ENCODE measurements at regions not wholly inside any gene's neighbourhood (a gene's known extent, or its start where the extent isn't known, plus 50 kb on each side); places are given as distances from the start of the nearest gene placed in this dataset.

DNA sequence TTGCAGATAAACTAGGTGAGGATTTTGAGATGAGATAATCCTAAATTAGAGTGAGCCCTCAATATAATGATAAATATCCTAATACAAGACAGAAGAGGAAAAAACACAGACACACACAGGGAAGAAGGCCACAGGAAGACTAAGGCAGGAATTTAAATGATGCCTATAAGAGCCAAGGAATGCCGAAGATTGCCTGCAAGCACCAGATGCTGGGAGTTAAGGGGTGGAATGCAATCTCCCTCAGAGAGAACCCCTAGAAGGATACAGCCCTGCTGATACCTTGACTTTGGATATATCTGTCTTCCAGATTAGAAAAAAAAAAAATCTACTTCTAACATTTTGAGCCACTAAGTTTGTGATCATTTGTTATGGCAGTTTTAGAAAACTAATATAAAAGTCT is 299.7 kb upstream of the PRMT6 start:
- no peaks in the 10 kb centered on the region for H4K20me1 ChIP-seq (ENCODE audit: control insufficient read depth, insufficient read depth)
- ChIA-PET POLR2A (no interaction called here), RAD21 (ENCODE audit: unreplicated experiment) (no interaction called here), SMC1A (ENCODE audit: uncharacterized antibody, unreplicated experiment) (interaction anchor here (0.6 kb wide), 1 partner anchor 673 kb away, joined by 3 read pairs; no protein-coding TSS in a partner anchor), CTCF (no interaction called here)
- no peaks in the 10 kb centered on the region for H3K36me3 ChIP-seq (ENCODE audit: control insufficient read depth in 2 of 2, insufficient read depth in 2 of 2, low read length in 1 of 2)
- 0% methylated on average over 1 of the region's 1 CpG for WGBS (ENCODE audit: insufficient coverage, insufficient replicate concordance, low lambda C conversion rate, missing lambda C conversion rate)
- no peak overlapping the region for H3K4me3 ChIP-seq
- H2AFZ ChIP-seq (ENCODE audit: control insufficient read depth, low read depth, low read length) = no peak overlapping the region
- H3K4me2 ChIP-seq (ENCODE audit: control insufficient read depth, insufficient read depth) = no peak overlapping the region
- no peak overlapping the region for H3K9ac ChIP-seq (ENCODE audit: control insufficient read depth, insufficient read depth, low read length)
- no peaks in the 10 kb centered on the region for H3K27me3 ChIP-seq (replicated peaks in 1 of 2; ENCODE audit: control insufficient read depth in 2 of 2, insufficient read depth in 2 of 2, low read length in 1 of 2)
- no peak for FAIRE-seq
- no peak overlapping the region for H3K27ac ChIP-seq (ENCODE audit: control insufficient read depth, insufficient read depth)
- no peak for ATAC-seq
- no peaks in the 10 kb centered on the region for H3K79me2 ChIP-seq (ENCODE audit: control insufficient read depth, insufficient read depth, low read length)
- no peaks in the 10 kb centered on the region for H3K4me1 ChIP-seq (ENCODE audit: control insufficient read depth, insufficient read depth, low read length)
- intact Hi-C loops (cut with micrococcal nuclease; ENCODE audit: unreplicated experiment) = no loop called here
- H3K9me3 ChIP-seq (replicated peaks; ENCODE audit: control insufficient read depth, insufficient read depth, low read length) = no peaks in the 10 kb centered on the region
- DNase-seq (ENCODE audit: low read depth, low spot score) = no peak
- no TSS peak for BruUV-seq (replicated peaks)
- in situ Hi-C loops (cut with MboI) = no loop called here
- no peak for TF ChIP-seq NR2F1 (conservative IDR thresholded peaks at IDR 0.05)
- no peak for TF ChIP-seq ZNF207 (IDR thresholded peaks at IDR 0.05; ENCODE audit: borderline replicate concordance)
- no peak for TF ChIP-seq POLR2A (IDR thresholded peaks at IDR 0.05; ENCODE audit: low read depth, low read length)
- no peak for TF ChIP-seq CBX5 (IDR thresholded peaks at IDR 0.05; ENCODE audit: low read depth)
- TF ChIP-seq RCOR1 (conservative IDR thresholded peaks at IDR 0.05; ENCODE audit: low read depth, low read length) = no peak
- no peak for TF ChIP-seq IKZF1 (conservative IDR thresholded peaks at IDR 0.05)
- TF ChIP-seq, protein P1, sequence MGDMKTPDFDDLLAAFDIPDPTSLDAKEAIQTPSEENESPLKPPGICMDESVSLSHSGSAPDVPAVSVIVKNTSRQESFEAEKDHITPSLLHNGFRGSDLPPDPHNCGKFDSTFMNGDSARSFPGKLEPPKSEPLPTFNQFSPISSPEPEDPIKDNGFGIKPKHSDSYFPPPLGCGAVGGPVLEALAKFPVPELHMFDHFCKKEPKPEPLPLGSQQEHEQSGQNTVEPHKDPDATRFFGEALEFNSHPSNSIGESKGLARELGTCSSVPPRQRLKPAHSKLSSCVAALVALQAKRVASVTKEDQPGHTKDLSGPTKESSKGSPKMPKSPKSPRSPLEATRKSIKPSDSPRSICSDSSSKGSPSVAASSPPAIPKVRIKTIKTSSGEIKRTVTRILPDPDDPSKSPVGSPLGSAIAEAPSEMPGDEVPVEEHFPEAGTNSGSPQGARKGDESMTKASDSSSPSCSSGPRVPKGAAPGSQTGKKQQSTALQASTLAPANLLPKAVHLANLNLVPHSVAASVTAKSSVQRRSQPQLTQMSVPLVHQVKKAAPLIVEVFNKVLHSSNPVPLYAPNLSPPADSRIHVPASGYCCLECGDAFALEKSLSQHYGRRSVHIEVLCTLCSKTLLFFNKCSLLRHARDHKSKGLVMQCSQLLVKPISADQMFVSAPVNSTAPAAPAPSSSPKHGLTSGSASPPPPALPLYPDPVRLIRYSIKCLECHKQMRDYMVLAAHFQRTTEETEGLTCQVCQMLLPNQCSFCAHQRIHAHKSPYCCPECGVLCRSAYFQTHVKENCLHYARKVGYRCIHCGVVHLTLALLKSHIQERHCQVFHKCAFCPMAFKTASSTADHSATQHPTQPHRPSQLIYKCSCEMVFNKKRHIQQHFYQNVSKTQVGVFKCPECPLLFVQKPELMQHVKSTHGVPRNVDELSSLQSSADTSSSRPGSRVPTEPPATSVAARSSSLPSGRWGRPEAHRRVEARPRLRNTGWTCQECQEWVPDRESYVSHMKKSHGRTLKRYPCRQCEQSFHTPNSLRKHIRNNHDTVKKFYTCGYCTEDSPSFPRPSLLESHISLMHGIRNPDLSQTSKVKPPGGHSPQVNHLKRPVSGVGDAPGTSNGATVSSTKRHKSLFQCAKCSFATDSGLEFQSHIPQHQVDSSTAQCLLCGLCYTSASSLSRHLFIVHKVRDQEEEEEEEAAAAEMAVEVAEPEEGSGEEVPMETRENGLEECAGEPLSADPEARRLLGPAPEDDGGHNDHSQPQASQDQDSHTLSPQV (IDR thresholded peaks at IDR 0.05) = no peak
- no peak for TF ChIP-seq MEF2B (IDR thresholded peaks at IDR 0.05; ENCODE audit: partially characterized antibody, poor library complexity, severe bottlenecking)
- TF ChIP-seq, protein P2, sequence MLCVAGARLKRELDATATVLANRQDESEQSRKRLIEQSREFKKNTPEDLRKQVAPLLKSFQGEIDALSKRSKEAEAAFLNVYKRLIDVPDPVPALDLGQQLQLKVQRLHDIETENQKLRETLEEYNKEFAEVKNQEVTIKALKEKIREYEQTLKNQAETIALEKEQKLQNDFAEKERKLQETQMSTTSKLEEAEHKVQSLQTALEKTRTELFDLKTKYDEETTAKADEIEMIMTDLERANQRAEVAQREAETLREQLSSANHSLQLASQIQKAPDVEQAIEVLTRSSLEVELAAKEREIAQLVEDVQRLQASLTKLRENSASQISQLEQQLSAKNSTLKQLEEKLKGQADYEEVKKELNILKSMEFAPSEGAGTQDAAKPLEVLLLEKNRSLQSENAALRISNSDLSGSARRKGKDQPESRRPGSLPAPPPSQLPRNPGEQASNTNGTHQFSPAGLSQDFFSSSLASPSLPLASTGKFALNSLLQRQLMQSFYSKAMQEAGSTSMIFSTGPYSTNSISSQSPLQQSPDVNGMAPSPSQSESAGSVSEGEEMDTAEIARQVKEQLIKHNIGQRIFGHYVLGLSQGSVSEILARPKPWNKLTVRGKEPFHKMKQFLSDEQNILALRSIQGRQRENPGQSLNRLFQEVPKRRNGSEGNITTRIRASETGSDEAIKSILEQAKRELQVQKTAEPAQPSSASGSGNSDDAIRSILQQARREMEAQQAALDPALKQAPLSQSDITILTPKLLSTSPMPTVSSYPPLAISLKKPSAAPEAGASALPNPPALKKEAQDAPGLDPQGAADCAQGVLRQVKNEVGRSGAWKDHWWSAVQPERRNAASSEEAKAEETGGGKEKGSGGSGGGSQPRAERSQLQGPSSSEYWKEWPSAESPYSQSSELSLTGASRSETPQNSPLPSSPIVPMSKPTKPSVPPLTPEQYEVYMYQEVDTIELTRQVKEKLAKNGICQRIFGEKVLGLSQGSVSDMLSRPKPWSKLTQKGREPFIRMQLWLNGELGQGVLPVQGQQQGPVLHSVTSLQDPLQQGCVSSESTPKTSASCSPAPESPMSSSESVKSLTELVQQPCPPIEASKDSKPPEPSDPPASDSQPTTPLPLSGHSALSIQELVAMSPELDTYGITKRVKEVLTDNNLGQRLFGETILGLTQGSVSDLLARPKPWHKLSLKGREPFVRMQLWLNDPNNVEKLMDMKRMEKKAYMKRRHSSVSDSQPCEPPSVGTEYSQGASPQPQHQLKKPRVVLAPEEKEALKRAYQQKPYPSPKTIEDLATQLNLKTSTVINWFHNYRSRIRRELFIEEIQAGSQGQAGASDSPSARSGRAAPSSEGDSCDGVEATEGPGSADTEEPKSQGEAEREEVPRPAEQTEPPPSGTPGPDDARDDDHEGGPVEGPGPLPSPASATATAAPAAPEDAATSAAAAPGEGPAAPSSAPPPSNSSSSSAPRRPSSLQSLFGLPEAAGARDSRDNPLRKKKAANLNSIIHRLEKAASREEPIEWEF (IDR thresholded peaks at IDR 0.05; ENCODE audit: insufficient replicate concordance, low read depth, low read length) = no peak
- TF ChIP-seq EZH2 (IDR thresholded peaks at IDR 0.05; ENCODE audit: borderline replicate concordance, control insufficient read depth, low read depth, low read length) = no peak
- TF ChIP-seq TAF1 (IDR thresholded peaks at IDR 0.05; ENCODE audit: borderline replicate concordance, low read depth, low read length) = no peak
- TF ChIP-seq NR2C1 (IDR thresholded peaks at IDR 0.05) = no peak
- TF ChIP-seq CHD2 (IDR thresholded peaks at IDR 0.05; ENCODE audit: borderline replicate concordance, low read depth, low read length) = no peak
- no peak for TF ChIP-seq CBFB (IDR thresholded peaks at IDR 0.05; ENCODE audit: low read depth)

Data from GM12878 (cell line).